HEK293 (cell line): ENCODE measurements at regions not wholly inside any gene's neighbourhood (a gene's known extent, or its start where the extent isn't known, plus 50 kb on each side); places are given as distances from the start of the nearest gene placed in this dataset.

Experiments
- CTCF ChIA-PET: fragments of 350-600 bp; formaldehyde crosslinking; extraction: SDS; loops from one replicate; lab custom pipeline; 2021; ENCODE audit warnings: antibody characterized with exemption; lab: Yijun Ruan, JAX
- POLR2A ChIA-PET: fragments of 300-600 bp; formaldehyde crosslinking; extraction: SDS; loops from one replicate; lab custom pipeline; 2020; ENCODE audit warnings: antibody characterized with exemption, inconsistent platforms; lab: Yijun Ruan, JAX
- H3K27ac ChIP-seq: fragments of 200-500 bp; sonication (Bioruptor generic); 2 replicates; pipeline ENCODE4 v1.5.1; 2014; ENCODE audit warnings: low read depth, low read length, control low read depth, inconsistent platforms; ENCODE audit errors: extremely low read depth
- H3K36me3 ChIP-seq, 2 experiments: fragments of 200-500 bp in 1 of 2; sonication (Bioruptor generic) in 1 of 2; 1 replicate in 1 of 2; 2 replicates in 1 of 2; pipeline ENCODE4 v1.5.1; 2014 to 2017; ENCODE audit warnings: inconsistent platforms in 2 of 2, low read length in 2 of 2; ENCODE audit not compliant: control insufficient read depth in 2 of 2, insufficient read depth in 1 of 2
- H3K4me1 ChIP-seq: fragments of 200-500 bp; sonication (Bioruptor generic); 2 replicates; pipeline ENCODE4 v1.5.1; 2014; ENCODE audit warnings: mild to moderate bottlenecking, low read length, inconsistent platforms; ENCODE audit not compliant: control insufficient read depth, insufficient read depth
- H3K4me3 ChIP-seq: 2 replicates; pipeline ENCODE4 v1.5.1; 2011; ENCODE audit warnings: low read depth, mild to moderate bottlenecking, control low read depth, low read length, moderate library complexity
- H3K9me3 ChIP-seq: fragments of 200-500 bp; sonication (Bioruptor generic); 2 replicates; pipeline ENCODE4 v1.5.1; 2014; ENCODE audit warnings: low read depth, low read length, inconsistent platforms; ENCODE audit not compliant: control insufficient read depth, insufficient read depth
- HOXA7 ChIP-seq: sonication (generic); formaldehyde crosslinking; IDR thresholded peaks from 2 replicates; pipeline ENCODE4 v1.8.1; 2022; ENCODE audit warnings: missing genetic modification reagents, borderline replicate concordance
- MEIS1 ChIP-seq: sonication (generic); formaldehyde crosslinking; IDR thresholded peaks from 2 replicates; pipeline ENCODE4 v1.8.1; 2022; ENCODE audit warnings: missing genetic modification reagents, mild to moderate bottlenecking, borderline replicate concordance
- MZF1 ChIP-seq: fragments of 450-650 bp; formaldehyde crosslinking; IDR thresholded peaks from 2 replicates; pipeline ENCODE4 v1.5.1; 2017; ENCODE audit warnings: missing biosample characterization, missing genetic modification characterization, borderline replicate concordance
- SALL2 ChIP-seq: fragments of 450-650 bp; formaldehyde crosslinking; IDR thresholded peaks from 2 replicates; pipeline ENCODE4 v1.5.0; 2017; ENCODE audit warnings: missing biosample characterization, mild to moderate bottlenecking, missing genetic modification characterization, borderline replicate concordance
- SCRT1 ChIP-seq: fragments of 450-650 bp; formaldehyde crosslinking; IDR thresholded peaks from 2 replicates; pipeline ENCODE4 v1.5.1; 2016; ENCODE audit warnings: missing biosample characterization, missing genetic modification characterization, borderline replicate concordance
- SP2 ChIP-seq: fragments of 450-650 bp; formaldehyde crosslinking; IDR thresholded peaks from 2 replicates; pipeline ENCODE4 v1.5.1; 2016; ENCODE audit warnings: missing biosample characterization, missing genetic modification characterization
- ZBTB20 ChIP-seq: fragments of 450-650 bp; formaldehyde crosslinking; IDR thresholded peaks from 2 replicates; pipeline ENCODE4 v1.5.1; 2016; ENCODE audit warnings: missing biosample characterization, missing genetic modification characterization
- ZFP37 ChIP-seq: fragments of 450-650 bp; formaldehyde crosslinking; IDR thresholded peaks from 2 replicates; pipeline ENCODE4 v1.5.1; 2016; ENCODE audit warnings: missing biosample characterization, missing genetic modification characterization
- ZNF112 ChIP-seq: fragments of 450-650 bp; formaldehyde crosslinking; IDR thresholded peaks from 2 replicates; pipeline ENCODE4 v1.5.0; 2017; ENCODE audit warnings: missing biosample characterization, missing genetic modification characterization
- ZNF175 ChIP-seq: fragments of 450-650 bp; formaldehyde crosslinking; IDR thresholded peaks from 2 replicates; pipeline ENCODE4 v1.5.1; 2016; ENCODE audit warnings: missing biosample characterization, missing genetic modification characterization
- ZNF394 ChIP-seq: fragments of 450-650 bp; formaldehyde crosslinking; IDR thresholded peaks from 2 replicates; pipeline ENCODE4 v1.5.1; 2016; ENCODE audit warnings: missing biosample characterization, missing genetic modification characterization, mild to moderate bottlenecking, moderate library complexity, borderline replicate concordance
- ZNF544 ChIP-seq: fragments of 450-650 bp; formaldehyde crosslinking; IDR thresholded peaks from 2 replicates; pipeline ENCODE4 v1.5.0; 2017; ENCODE audit warnings: missing biosample characterization, missing genetic modification characterization
- ZNF555 ChIP-seq: fragments of 450-650 bp; formaldehyde crosslinking; conservative IDR thresholded peaks from 2 replicates; pipeline ENCODE4 v1.5.1; 2017; ENCODE audit warnings: missing biosample characterization, mild to moderate bottlenecking, missing genetic modification characterization, inconsistent platforms
- ZNF658 ChIP-seq: fragments of 450-650 bp; formaldehyde crosslinking; IDR thresholded peaks from 2 replicates; pipeline ENCODE4; 2016; ENCODE audit warnings: missing biosample characterization, missing genetic modification characterization
- ZNF785 ChIP-seq: fragments of 450-650 bp; formaldehyde crosslinking; IDR thresholded peaks from 2 replicates; pipeline ENCODE4 v1.5.1; 2016; ENCODE audit warnings: missing biosample characterization, missing genetic modification characterization
- ZSCAN30 ChIP-seq: fragments of 450-650 bp; IDR thresholded peaks from 2 replicates; pipeline ENCODE4 v1.5.1; 2018; ENCODE audit warnings: missing biosample characterization, mild to moderate bottlenecking, missing genetic modification characterization, moderate library complexity
- TF ChIP-seq, protein P1 (sequence below): fragments of 450-650 bp; formaldehyde crosslinking; IDR thresholded peaks from 2 replicates; pipeline ENCODE4 v1.5.1; 2016; ENCODE audit warnings: missing biosample characterization, missing genetic modification characterization, borderline replicate concordance
- TF ChIP-seq, protein P2 (sequence below): fragments of 450-650 bp; formaldehyde crosslinking; IDR thresholded peaks from 2 replicates; pipeline ENCODE4 v1.5.1; 2016; ENCODE audit warnings: missing biosample characterization, missing genetic modification characterization
- TF ChIP-seq, protein P3 (sequence below): fragments of 450-650 bp; formaldehyde crosslinking; IDR thresholded peaks from 2 replicates; pipeline ENCODE4 v1.5.1; 2016; ENCODE audit warnings: missing biosample characterization, missing genetic modification characterization
- TF ChIP-seq, protein P4 (sequence below): fragments of 450-650 bp; formaldehyde crosslinking; IDR thresholded peaks from 2 replicates; pipeline ENCODE4 v1.5.1; 2016; ENCODE audit warnings: missing biosample characterization, missing genetic modification characterization
- TF ChIP-seq, protein P5 (sequence below): fragments of 450-650 bp; formaldehyde crosslinking; IDR thresholded peaks from 2 replicates; pipeline ENCODE4 v1.5.1; 2017; ENCODE audit warnings: missing biosample characterization, missing genetic modification characterization

DNA sequence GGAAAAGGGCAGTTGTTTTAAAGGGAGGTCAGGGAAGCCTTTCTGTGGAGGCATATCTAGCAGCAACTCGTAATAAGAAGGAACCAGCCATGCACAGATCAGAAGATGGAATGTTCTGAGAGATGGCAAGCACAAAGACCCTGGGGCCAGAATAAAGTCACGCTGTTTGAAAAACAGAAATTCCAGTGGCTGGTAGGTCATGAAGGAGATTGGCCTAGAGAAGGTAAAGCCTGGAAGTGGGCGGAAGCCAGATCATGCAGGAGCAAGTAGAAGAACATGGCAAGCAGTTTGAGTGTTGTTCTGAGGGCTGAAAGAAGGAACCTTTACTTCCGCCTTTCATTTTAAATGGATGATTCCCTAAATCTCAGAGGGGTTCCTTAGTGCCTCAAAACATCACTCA lies 208.1 kb upstream of the PPP2R3A start (continued):
- TF ChIP-seq, protein P1, sequence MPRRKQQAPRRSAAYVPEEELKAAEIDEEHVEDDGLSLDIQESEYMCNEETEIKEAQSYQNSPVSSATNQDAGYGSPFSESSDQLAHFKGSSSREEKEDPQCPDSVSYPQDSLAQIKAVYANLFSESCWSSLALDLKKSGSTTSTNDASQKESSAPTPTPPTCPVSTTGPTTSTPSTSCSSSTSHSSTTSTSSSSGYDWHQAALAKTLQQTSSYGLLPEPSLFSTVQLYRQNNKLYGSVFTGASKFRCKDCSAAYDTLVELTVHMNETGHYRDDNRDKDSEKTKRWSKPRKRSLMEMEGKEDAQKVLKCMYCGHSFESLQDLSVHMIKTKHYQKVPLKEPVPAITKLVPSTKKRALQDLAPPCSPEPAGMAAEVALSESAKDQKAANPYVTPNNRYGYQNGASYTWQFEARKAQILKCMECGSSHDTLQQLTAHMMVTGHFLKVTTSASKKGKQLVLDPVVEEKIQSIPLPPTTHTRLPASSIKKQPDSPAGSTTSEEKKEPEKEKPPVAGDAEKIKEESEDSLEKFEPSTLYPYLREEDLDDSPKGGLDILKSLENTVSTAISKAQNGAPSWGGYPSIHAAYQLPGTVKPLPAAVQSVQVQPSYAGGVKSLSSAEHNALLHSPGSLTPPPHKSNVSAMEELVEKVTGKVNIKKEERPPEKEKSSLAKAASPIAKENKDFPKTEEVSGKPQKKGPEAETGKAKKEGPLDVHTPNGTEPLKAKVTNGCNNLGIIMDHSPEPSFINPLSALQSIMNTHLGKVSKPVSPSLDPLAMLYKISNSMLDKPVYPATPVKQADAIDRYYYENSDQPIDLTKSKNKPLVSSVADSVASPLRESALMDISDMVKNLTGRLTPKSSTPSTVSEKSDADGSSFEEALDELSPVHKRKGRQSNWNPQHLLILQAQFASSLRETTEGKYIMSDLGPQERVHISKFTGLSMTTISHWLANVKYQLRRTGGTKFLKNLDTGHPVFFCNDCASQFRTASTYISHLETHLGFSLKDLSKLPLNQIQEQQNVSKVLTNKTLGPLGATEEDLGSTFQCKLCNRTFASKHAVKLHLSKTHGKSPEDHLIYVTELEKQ (tag by site-specific recombination): no peak

DNA sequence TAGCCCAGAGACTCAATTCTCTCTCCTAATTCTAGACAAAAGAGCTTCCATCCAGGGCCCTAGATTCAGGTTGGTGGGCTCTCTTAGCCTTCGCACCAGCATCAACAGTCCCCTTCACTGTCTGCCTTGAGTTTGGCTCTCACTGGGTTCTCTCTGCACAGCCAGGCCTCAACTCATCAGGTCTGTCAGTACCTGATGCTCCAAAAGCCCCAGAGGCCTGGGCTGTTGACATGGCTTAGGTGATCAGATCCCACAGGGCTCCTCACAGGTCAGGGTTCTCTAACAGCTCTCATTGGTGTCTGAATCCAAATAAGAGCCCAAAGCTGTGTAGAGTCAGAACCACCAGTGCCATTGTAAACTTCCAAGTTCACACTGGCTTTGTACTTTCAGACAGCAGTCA lies 206.6 kb upstream of the PPP2R3A start:
- H3K4me1 ChIP-seq: no peaks in the 10 kb centered on the region
- H3K36me3 ChIP-seq: no peaks in the 10 kb centered on the region
- no peak overlapping the region for H3K27ac ChIP-seq
- no peak overlapping the region for H3K4me3 ChIP-seq
- TF ChIP-seq, protein P2, sequence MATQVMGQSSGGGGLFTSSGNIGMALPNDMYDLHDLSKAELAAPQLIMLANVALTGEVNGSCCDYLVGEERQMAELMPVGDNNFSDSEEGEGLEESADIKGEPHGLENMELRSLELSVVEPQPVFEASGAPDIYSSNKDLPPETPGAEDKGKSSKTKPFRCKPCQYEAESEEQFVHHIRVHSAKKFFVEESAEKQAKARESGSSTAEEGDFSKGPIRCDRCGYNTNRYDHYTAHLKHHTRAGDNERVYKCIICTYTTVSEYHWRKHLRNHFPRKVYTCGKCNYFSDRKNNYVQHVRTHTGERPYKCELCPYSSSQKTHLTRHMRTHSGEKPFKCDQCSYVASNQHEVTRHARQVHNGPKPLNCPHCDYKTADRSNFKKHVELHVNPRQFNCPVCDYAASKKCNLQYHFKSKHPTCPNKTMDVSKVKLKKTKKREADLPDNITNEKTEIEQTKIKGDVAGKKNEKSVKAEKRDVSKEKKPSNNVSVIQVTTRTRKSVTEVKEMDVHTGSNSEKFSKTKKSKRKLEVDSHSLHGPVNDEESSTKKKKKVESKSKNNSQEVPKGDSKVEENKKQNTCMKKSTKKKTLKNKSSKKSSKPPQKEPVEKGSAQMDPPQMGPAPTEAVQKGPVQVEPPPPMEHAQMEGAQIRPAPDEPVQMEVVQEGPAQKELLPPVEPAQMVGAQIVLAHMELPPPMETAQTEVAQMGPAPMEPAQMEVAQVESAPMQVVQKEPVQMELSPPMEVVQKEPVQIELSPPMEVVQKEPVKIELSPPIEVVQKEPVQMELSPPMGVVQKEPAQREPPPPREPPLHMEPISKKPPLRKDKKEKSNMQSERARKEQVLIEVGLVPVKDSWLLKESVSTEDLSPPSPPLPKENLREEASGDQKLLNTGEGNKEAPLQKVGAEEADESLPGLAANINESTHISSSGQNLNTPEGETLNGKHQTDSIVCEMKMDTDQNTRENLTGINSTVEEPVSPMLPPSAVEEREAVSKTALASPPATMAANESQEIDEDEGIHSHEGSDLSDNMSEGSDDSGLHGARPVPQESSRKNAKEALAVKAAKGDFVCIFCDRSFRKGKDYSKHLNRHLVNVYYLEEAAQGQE (tag by site-specific recombination): no peak
- TF ChIP-seq ZNF112 (tag by site-specific recombination) (no peak), ZSCAN30 (tag by site-specific recombination) (no peak), ZNF785 (no peak), ZNF658 (tag by site-specific recombination) (no peak), SALL2 (no peak), ZNF555 (tag by site-specific recombination) (no peak), SP2 (tag by site-specific recombination) (no peak), ZFP37 (tag by site-specific recombination) (no peak), ZBTB20 (tag by site-specific recombination) (no peak), ZNF544 (no peak), MZF1 (no peak), MEIS1 (no peak), ZNF394 (no peak), ZNF175 (tag by site-specific recombination) (no peak), SCRT1 (tag by site-specific recombination) (no peak), HOXA7 (CRISPR knock-in tag) (no peak)
- TF ChIP-seq, protein P3, sequence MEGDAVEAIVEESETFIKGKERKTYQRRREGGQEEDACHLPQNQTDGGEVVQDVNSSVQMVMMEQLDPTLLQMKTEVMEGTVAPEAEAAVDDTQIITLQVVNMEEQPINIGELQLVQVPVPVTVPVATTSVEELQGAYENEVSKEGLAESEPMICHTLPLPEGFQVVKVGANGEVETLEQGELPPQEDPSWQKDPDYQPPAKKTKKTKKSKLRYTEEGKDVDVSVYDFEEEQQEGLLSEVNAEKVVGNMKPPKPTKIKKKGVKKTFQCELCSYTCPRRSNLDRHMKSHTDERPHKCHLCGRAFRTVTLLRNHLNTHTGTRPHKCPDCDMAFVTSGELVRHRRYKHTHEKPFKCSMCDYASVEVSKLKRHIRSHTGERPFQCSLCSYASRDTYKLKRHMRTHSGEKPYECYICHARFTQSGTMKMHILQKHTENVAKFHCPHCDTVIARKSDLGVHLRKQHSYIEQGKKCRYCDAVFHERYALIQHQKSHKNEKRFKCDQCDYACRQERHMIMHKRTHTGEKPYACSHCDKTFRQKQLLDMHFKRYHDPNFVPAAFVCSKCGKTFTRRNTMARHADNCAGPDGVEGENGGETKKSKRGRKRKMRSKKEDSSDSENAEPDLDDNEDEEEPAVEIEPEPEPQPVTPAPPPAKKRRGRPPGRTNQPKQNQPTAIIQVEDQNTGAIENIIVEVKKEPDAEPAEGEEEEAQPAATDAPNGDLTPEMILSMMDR: no peak
- TF ChIP-seq, protein P4, sequence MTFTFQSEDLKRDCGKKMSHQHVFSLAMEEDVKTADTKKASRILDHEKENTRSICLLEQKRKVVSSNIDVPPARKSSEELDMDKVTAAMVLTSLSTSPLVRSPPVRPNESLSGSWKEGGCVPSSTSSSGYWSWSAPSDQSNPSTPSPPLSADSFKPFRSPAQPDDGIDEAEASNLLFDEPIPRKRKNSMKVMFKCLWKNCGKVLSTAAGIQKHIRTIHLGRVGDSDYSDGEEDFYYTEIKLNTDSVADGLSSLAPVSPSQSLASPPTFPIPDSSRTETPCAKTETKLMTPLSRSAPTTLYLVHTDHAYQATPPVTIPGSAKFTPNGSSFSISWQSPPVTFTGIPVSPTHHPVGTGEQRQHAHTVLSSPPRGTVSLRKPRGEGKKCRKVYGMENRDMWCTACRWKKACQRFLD (tag by site-specific recombination): no peak
- TF ChIP-seq, protein P5, sequence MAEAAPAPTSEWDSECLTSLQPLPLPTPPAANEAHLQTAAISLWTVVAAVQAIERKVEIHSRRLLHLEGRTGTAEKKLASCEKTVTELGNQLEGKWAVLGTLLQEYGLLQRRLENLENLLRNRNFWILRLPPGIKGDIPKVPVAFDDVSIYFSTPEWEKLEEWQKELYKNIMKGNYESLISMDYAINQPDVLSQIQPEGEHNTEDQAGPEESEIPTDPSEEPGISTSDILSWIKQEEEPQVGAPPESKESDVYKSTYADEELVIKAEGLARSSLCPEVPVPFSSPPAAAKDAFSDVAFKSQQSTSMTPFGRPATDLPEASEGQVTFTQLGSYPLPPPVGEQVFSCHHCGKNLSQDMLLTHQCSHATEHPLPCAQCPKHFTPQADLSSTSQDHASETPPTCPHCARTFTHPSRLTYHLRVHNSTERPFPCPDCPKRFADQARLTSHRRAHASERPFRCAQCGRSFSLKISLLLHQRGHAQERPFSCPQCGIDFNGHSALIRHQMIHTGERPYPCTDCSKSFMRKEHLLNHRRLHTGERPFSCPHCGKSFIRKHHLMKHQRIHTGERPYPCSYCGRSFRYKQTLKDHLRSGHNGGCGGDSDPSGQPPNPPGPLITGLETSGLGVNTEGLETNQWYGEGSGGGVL (tag by site-specific recombination): no peak
- H3K9me3 ChIP-seq: no peaks in the 10 kb centered on the region
- POLR2A ChIA-PET: no interaction called here
- CTCF ChIA-PET: no interaction called here
